ENCODE measurements at regions not wholly inside any gene's neighbourhood (a gene's known extent, or its start where the extent isn't known, plus 50 kb on each side); places are given as distances from the start of the nearest gene placed in this dataset.

DNA sequence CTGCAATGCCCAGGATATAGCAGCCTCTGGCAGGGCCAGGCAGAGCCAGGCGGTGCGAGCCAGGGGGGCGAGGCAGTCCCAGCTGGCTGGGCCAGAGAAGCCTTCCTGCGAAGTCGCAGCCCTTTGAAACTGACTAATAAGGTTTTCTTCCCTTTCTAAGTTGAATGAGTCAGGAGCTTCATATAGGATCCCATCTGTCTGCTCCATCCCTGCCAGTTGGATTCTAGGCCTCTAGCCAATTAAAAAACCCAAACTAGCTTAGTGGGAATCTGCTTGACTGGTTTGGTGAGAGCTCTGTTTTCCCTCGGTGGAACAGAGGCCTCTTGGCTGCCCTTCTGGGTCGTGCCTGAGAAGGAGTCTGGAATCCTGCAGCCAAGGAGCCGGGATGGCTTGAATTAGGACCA, 70.1 kb upstream of the RAPGEF1 start:
- ChIA-PET CTCF (interaction anchor here (1.2 kb wide), 1 partner anchor 55 kb away, joined by 3 read pairs; no protein-coding TSS in a partner anchor), POLR2A (no interaction called here)

DNA sequence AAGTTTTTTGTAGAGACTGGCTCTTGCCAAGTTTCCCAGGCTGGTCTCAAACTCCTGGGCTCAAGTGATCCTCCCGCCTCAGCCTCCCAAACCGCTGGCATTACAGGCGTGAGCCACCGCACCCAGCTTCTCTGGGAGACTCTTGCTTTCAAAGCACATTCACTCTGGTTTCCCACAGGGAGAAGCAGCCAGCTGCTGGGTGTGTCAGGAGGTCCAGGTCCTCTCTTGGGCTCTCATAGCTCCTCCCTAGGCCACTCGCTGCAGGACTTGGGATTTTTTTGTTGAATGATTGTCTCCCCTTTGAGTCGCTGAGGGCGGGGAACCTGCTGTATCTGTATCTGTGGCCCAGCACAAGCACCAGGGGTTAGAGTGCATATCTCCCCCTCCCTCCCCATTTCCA, 68.4 kb upstream of the RAPGEF1 start:
- CTCF ChIA-PET: no interaction called here
- POLR2A ChIA-PET: no interaction called here

DNA sequence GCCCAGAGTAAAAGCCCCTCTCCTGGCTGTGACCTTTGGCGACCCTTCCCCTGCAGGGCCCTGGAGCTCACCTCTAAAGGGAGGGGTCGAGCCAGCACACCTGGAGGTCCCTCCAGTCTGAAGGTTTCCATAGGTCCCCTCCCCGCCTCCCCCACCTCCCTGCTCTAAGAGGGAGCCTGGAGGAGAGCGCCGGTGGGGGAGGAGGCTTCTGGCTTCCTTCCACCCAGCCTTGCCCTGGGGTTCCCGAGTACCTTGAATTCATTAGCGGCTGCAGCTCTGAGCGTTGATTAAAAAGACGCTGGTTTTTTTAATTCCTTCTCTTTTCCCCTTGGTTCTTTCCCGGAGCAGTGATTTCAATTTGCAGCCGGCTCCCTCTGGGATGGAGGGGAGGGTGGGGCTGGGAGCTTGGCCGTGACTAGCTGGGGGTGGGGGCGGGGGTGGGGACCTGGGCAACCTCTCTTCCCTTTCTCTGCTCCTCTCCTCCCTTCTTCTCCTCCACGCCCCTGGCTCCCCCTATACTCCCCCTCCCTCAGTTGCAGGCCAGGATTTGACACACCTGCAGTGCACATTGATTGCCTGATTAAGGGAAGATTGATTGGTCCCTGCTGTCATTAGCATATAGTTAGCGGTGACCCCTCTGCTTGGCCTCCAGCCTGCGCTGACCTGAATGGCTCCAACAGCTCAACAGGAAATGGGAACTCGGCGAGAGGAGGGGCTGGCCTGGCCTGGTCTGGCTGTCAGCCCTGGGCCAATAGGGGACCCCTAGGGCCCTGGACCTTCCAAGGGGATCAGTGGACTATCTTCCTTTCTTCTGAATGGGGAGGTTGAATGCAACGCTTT, 67.5 kb upstream of the RAPGEF1 start:
- CTCF ChIA-PET: no interaction called here

DNA sequence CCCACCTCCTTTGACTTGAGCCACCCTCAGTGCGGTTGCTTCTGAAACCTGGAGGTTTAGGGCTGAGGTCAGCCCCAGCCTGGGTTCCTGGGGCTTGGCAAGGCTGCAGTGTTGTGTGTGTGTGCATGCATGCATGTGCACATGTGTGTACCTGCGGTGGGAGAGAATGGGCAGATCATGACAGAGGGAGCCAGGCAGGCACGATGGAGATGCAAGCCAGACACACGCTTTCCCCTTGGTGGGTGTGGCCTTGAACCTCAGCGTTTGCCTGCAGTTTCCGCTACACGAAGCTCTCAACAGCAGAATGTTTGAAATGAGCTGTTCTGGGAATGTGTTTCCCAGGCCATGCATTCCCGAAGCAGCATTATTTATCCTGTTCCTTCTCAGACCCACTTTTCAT, 65.9 kb upstream of the RAPGEF1 start:
- ChIA-PET CTCF (no interaction called here), POLR2A (no interaction called here)

More for the DNA sequence above, 67.5 kb upstream of the RAPGEF1 start:
- POLR2A ChIA-PET: no interaction called here

DNA sequence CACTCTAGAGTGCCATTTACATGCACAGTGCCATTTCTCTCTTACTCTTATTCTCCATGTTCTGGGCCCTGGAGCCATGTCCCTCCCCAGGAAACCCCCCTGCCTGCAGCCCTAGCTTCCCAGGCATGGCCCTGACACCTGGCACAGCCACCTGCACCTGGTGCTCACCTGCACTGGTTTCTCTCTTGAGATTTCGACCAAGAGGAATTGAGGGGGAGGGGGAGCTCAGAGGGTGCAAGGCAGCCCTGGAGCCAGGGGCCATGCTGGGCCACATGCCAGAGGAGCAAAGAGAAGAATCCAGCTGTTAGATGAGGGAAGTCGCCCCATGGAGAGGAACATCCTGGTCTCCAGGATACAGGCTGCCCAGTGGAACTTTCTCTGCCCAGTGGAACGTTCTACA, 65.0 kb upstream of the RAPGEF1 start:
- ChIA-PET CTCF (no interaction called here), POLR2A (no interaction called here)

DNA sequence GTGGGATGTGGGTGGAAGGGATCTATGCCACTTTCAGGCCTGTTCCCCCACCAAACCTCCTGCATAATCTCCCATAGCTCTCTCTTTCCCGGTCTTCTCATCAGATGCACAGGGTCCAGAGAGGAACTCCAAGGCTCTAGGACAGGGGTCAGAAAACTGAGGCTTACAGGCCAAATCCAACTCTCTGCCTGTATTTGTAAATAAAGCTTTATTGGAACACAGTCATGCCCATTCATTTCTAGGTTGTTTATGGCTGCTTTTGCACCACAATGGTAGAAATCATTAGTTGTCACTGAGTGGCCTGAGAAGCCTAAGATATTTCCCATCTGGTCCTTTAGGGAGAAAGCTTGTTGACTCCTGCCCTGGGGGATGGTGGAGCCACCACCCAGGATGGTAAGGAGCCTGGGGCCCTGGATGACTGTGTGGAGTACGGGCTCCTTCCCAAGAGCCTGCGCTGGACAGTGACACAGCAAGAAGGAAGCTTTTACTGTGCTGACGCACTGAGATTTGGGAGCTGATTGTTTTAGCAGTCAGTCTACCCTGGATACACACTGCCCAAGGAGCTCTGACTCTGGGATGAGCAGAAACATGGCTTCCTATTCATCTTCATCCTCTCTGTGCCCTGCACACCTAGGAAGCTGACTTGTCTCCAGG, 64.0 kb upstream of the RAPGEF1 start:
- CTCF ChIA-PET: no interaction called here
- POLR2A ChIA-PET: interaction anchor here (0.7 kb wide), 1 partner anchor 23 kb away, joined by 9 read pairs; no protein-coding TSS in a partner anchor

DNA sequence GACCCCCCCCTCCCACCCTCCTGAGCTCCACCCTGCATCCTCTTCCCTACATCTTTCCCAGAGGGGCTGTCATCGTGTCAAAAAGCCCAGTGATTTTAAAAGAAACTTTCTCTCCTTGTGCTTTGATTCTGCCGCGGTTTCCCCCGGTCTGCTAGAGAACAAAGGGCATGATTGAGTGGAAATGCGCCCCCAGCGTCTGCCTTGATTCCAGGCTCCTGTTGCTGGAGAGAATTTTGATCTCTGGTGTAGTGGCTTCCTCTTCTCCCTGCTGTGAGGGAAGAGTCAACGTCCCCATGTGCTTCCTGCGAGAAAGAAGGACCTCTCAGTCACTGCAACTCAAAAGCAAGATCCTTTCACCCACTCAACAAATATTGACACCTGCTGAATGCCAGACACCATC, 61.9 kb upstream of the RAPGEF1 start:
- POLR2A ChIA-PET: no interaction called here

DNA sequence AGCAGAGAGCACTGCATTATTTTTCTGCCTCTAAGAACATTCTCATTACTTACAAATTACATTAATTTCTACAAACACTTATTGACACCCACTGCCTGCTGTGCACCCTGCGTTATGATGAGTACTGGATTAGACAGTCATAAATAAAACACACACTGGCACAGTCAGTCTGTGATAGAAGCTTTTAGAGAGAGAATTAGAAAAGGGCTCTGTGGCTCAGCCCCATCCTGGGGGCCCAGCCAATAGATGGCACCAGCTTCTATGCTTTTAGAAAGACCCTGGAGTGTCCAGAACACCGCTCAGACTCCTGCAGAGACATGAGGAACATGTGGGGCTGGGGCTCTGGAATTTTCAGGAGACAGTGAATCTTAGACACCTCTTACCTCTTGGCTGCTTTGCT, 61.0 kb upstream of the RAPGEF1 start:
- POLR2A ChIA-PET: no interaction called here
- CTCF ChIA-PET: no interaction called here

More for the DNA sequence above, 61.9 kb upstream of the RAPGEF1 start:
- CTCF ChIA-PET: no interaction called here

DNA sequence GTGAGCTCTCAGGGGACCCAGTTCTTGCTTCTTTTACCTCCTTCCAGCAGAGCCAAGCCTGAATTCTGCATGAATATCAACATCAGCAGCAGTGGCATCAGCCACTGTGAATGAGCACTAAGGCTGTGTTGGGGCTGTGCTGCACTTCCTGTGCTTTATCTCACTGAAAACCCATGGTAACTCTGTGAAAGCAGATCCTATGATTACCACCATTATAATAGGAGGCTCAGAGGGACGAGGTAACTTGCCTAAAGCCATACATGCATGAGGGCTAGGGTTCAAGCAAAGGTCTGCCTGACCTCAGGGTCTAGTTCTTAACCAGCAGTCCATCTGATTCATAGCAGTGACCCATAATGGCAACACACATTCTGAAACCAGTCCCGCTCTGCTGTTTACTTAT, 60.5 kb upstream of the RAPGEF1 start:
- ChIA-PET POLR2A (no interaction called here), CTCF (no interaction called here)

DNA sequence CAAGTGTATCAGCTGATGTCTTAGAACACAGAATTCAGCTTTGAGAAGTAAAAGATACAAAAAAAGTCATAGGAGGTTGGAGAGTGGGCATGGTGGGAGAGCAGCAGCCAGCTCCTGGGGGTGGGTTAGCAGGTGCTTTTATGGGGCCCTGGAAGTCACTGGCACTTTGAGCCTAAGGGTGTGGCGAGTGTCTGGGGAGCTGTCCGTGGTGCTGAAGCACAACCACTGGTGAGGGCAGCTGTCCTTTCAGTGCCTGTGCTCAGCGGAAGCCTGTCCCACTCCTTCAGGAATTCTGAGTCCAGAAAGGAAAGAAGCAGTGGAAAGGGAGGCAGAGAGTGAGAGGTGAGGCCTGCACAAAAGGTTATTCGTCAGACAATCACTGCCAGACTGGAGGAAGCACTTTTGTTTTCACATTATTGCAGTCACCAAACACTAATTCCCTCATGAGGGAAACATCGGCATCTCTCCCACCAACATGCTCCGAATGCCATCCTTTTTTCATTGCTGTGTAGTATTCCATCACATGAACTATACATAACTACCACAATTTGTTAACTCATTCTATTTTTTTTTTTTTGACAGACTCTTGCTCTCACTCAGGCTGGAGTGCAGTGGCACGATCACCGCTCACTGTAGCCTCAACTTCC, 59.4 kb upstream of the RAPGEF1 start:
- CTCF ChIA-PET: no interaction called here
- POLR2A ChIA-PET: no interaction called here

DNA sequence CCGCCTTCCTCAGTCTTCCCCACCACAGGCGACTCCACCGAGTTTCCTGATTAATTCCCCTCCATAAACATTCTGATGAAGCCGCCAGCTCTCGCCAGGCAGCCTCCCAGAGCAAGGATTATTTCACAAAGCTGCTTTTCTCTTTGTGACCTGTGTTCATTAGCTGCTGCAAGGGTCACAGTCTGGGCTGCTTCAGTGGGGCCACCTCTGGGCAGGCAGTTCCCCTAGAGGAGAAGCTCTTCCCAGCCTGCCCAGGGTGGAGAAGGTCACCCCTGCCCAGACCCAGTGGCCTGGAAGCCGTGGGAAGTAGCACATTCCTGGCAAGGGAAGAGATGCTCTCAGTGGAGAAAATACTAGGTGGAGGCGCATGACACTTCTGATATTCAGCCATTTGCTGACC, 58.4 kb upstream of the RAPGEF1 start:
- ChIA-PET POLR2A (no interaction called here), CTCF (no interaction called here)

DNA sequence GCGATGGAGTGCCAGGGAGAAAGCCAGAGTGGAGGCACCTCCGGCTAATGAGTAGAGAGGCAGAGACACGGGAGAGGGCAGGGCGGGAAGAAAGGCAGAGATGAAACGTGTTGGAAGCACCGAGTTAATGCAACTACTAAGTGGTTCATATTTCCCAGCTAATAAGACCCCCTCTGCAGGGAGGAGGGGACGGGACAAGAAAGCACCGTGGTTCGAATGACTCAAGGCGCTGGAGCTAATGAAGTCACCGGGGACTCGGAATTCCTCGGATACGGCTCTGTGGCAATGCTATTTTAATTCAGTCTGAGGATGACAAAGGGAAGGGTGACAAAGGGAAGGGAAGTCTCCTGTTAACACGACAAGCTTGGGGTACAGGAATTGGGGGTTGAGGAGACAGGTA, 54.5 kb upstream of the RAPGEF1 start:
- POLR2A ChIA-PET: no interaction called here
- CTCF ChIA-PET: interaction anchor here (0.6 to 0.9 kb wide), 2 partner anchors 13 to 48 kb away, joined by 4 to 6 read pairs; no protein-coding TSS in a partner anchor

DNA sequence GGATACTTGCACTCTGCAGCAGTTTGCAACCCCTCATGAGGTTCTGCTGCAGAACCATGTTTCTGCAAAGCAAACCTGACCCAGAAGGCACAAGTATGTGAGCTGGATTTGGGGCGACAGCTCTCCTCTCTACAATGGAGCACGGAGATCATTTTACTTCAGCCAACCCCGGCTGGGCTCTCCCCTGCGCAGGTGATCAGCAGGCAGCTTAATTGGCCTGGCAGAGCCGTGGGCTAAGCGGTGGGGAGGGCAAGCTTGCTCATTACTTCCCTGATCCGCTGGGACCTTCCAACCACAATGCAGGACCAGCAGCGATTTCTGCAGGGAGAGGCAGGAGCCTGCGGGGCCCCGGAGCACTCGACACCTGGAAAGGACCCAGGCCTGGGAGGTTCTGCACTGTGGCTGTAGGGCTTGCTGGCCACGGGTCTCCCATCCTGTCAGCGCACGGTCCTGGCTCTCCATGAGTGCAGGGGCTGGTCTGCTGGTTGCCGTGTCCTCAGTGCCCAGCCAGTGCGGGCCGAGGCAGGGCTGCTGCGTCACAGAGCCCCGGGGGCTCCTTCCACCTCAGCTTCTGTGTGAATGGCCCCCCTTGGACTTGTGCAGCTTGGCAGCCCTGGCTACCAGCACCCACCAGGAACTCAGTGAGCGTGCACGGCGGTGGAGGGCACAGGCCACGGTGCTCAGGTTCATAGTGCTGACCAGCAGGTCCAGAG, 51.8 kb upstream of the RAPGEF1 start:
- CTCF ChIA-PET: no interaction called here
- POLR2A ChIA-PET: no interaction called here
